ENCODE measurements at regions not wholly inside any gene's neighbourhood (a gene's known extent, or its start where the extent isn't known, plus 50 kb on each side); places are given as distances from the start of the nearest gene placed in this dataset.
A peak's percentile ranks its signal among the peaks of the same experiment; 100 is the strongest.

- Histone ChIP-seq H3K27me3 (ENCODE audit: control insufficient read depth in 1 of 2, insufficient read depth in 2 of 2, low read length in 2 of 2) (no peaks in the 10 kb centered on the region), H3K4me1 (ENCODE audit: insufficient read depth, low read length) (peaks cover 48% of the 10 kb centered on the region), H3K27ac (ENCODE audit: low read depth, low read length) (peak overlapping the region; percentile 53), H3K36me3 (ENCODE audit: insufficient read depth, low read length) (no peaks in the 10 kb centered on the region), H3K4me3 (ENCODE audit: low read depth in 1 of 2, low read length in 2 of 2) (no peak overlapping the region), H3K9ac (ENCODE audit: low read length) (no peak overlapping the region), H3K9me3 (ENCODE audit: low read length) (no peaks in the 10 kb centered on the region)
These were observed 147.9 kb upstream of the THBS1 start for GRCh38 chr15:39432912-39433348.

GRCh38 chr15:39433376-39433775 is 147.5 kb upstream of the THBS1 start:
- H3K4me1 ChIP-seq (ENCODE audit: insufficient read depth, low read length) = peaks cover 45% of the 10 kb centered on the region
- no peak overlapping the region for H3K4me3 ChIP-seq (ENCODE audit: low read depth in 1 of 2, low read length in 2 of 2)
- no peaks in the 10 kb centered on the region for H3K27me3 ChIP-seq (ENCODE audit: control insufficient read depth in 1 of 2, insufficient read depth in 2 of 2, low read length in 2 of 2)
- H3K9ac ChIP-seq (ENCODE audit: low read length) = no peak overlapping the region
- peak overlapping the region; percentile 53 for H3K27ac ChIP-seq (ENCODE audit: low read depth, low read length)
- no peaks in the 10 kb centered on the region for H3K36me3 ChIP-seq (ENCODE audit: insufficient read depth, low read length)
- H3K9me3 ChIP-seq (ENCODE audit: low read length) = no peaks in the 10 kb centered on the region

GRCh38 chr15:39434163-39434562 is 146.7 kb upstream of the THBS1 start:
- Histone ChIP-seq H3K9me3 (ENCODE audit: low read length) (no peaks in the 10 kb centered on the region), H3K27ac (ENCODE audit: low read depth, low read length) (peak overlapping the region; percentile 54), H3K27me3 (ENCODE audit: control insufficient read depth in 1 of 2, insufficient read depth in 2 of 2, low read length in 2 of 2) (no peaks in the 10 kb centered on the region), H3K4me1 (ENCODE audit: insufficient read depth, low read length) (peaks cover 37% of the 10 kb centered on the region), H3K4me3 (ENCODE audit: low read depth in 1 of 2, low read length in 2 of 2) (no peak overlapping the region), H3K36me3 (ENCODE audit: insufficient read depth, low read length) (no peaks in the 10 kb centered on the region), H3K9ac (ENCODE audit: low read length) (no peak overlapping the region)

DNA sequence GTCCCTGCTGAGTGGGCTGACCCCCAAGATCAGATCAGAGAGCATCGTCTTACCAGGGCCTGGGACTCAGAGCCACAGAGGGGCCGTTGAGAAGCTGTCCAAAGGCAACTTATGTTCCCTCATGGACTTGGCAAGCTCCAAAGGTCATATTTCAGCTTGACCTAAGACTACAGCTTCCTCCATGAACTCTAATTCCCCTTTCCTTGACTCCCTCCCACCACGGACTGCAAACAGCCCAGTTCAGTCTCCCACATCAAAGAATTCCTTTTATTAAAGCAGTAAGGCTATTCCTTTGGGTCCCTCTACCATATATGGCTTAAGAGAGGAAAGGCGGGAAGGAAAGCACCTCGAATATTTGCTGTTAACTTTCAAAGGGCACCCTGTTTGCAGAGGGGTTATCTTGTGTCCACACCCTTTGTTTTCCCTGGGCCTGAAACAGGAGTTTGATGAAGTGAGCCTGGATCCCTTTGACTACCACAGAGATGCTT is 146.1 kb upstream of the THBS1 start:
- H3K27ac ChIP-seq (ENCODE audit: low read depth, low read length) = peak overlapping the region; percentile 54
- no peaks in the 10 kb centered on the region for H3K9me3 ChIP-seq (ENCODE audit: low read length)
- H3K4me1 ChIP-seq (ENCODE audit: insufficient read depth, low read length) = peaks cover 35% of the 10 kb centered on the region
- H3K9ac ChIP-seq (ENCODE audit: low read length) = no peak overlapping the region
- H3K27me3 ChIP-seq (ENCODE audit: control insufficient read depth in 1 of 2, insufficient read depth in 2 of 2, low read length in 2 of 2) = no peaks in the 10 kb centered on the region
- H3K36me3 ChIP-seq (ENCODE audit: insufficient read depth, low read length) = no peaks in the 10 kb centered on the region
- H3K4me3 ChIP-seq (ENCODE audit: low read depth in 1 of 2, low read length in 2 of 2) = peak overlapping the region in 1 of 2 donors; percentile 4

- no peaks in the 10 kb centered on the region for H3K27me3 ChIP-seq (ENCODE audit: control insufficient read depth in 1 of 2, insufficient read depth in 2 of 2, low read length in 2 of 2)
- H3K4me1 ChIP-seq (ENCODE audit: insufficient read depth, low read length) = peaks cover 32% of the 10 kb centered on the region
- H3K9me3 ChIP-seq (ENCODE audit: low read length) = no peaks in the 10 kb centered on the region
- no peak overlapping the region for H3K4me3 ChIP-seq (ENCODE audit: low read depth in 1 of 2, low read length in 2 of 2)
- no peak overlapping the region for H3K9ac ChIP-seq (ENCODE audit: low read length)
- H3K27ac ChIP-seq (ENCODE audit: low read depth, low read length) = no peak overlapping the region
- H3K36me3 ChIP-seq (ENCODE audit: insufficient read depth, low read length) = no peaks in the 10 kb centered on the region
These were observed 145.6 kb upstream of the THBS1 start for GRCh38 chr15:39435244-39435643.

GRCh38 chr15:39438260-39438659 is 142.6 kb upstream of the THBS1 start:
- Histone ChIP-seq H3K4me3 (ENCODE audit: low read depth in 1 of 2, low read length in 2 of 2) (no peak overlapping the region), H3K27me3 (ENCODE audit: control insufficient read depth in 1 of 2, insufficient read depth in 2 of 2, low read length in 2 of 2) (no peaks in the 10 kb centered on the region), H3K27ac (ENCODE audit: low read depth, low read length) (no peak overlapping the region), H3K36me3 (ENCODE audit: insufficient read depth, low read length) (no peaks in the 10 kb centered on the region), H3K9ac (ENCODE audit: low read length) (no peak overlapping the region), H3K4me1 (ENCODE audit: insufficient read depth, low read length) (peaks cover 14% of the 10 kb centered on the region), H3K9me3 (ENCODE audit: low read length) (no peaks in the 10 kb centered on the region)

DNA sequence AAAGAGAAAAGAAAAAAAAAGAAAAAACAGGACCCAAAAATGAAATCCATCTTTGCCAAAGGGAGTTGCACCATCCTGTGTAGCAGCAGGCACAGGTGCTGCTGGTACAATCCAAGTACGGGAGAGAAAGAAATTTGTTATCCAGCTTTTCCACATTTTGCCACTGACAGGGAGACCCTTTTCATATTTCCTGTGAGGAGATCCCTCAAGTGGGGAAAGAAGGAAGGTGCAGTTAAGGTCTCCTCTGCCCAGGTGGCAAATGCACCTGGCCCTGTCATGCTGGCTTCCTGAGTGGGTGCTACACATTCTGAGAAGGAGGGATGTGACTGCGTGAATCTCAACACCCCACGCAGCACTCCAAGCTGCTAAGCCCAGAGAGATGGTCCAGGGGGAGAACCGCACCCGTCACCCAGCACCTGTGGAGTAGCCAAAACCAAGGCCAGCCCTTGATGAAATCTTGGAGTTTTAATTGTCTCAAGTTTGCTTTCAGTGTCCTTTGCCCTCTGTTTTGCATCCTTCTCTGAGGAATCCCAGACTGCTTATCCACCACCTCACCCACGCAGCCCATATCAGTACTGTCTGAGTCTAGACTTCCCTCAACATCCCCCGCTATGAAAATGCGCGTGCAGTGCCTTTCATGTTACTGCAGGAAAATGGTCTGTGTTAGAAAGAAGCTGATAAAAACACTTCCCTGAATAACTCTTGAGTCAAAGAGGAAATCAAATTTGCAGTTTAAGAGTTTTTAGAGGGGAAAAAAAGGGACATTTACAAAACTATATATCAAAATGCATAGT is 141.9 kb upstream of the THBS1 start:
- Histone ChIP-seq H3K4me3 (ENCODE audit: low read depth in 1 of 2, low read length in 2 of 2) (no peak overlapping the region), H3K27ac (ENCODE audit: low read depth, low read length) (no peak overlapping the region)

GRCh38 chr15:39442898-39443297 is 138.0 kb upstream of the THBS1 start:
- Histone ChIP-seq H3K4me3 (ENCODE audit: low read depth in 1 of 2, low read length in 2 of 2) (no peak overlapping the region), H3K9me3 (ENCODE audit: low read length) (no peaks in the 10 kb centered on the region), H3K36me3 (ENCODE audit: insufficient read depth, low read length) (no peaks in the 10 kb centered on the region), H3K27me3 (ENCODE audit: control insufficient read depth in 1 of 2, insufficient read depth in 2 of 2, low read length in 2 of 2) (no peaks in the 10 kb centered on the region), H3K27ac (ENCODE audit: low read depth, low read length) (no peak overlapping the region), H3K9ac (ENCODE audit: low read length) (no peak overlapping the region), H3K4me1 (ENCODE audit: insufficient read depth, low read length) (no peaks in the 10 kb centered on the region)

More for the DNA sequence above, 141.9 kb upstream of the THBS1 start:
- Histone ChIP-seq H3K9ac (ENCODE audit: low read length) (no peak overlapping the region), H3K9me3 (ENCODE audit: low read length) (no peaks in the 10 kb centered on the region), H3K27me3 (ENCODE audit: control insufficient read depth in 1 of 2, insufficient read depth in 2 of 2, low read length in 2 of 2) (no peaks in the 10 kb centered on the region), H3K4me1 (ENCODE audit: insufficient read depth, low read length) (peaks cover 7% of the 10 kb centered on the region), H3K36me3 (ENCODE audit: insufficient read depth, low read length) (no peaks in the 10 kb centered on the region)

DNA sequence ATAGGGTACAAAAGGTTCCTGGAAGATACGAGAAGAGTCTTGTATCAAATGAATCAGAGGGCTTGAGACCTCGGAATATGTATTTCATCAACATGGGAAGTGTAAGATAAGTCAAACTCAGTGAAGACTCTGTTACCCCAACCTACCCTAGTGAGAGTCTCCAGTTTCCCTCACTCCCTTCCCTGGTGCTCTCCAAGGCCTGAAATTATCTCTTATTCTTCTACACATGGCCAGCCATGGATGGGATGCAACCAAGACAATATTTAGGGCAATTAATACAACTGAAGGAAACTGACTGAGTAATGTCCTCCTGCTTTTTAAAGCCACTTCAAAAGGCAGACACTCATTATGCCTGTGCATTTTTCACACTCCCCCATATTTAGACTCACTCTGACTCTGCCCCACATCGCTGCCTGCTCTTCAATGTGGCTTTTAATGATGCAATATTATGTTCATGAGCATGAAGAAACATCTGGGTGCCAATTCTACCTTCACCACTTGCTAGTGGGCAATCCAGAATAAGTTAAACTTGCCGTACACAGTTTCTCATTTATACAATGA is 137.1 kb upstream of the THBS1 start:
- no peaks in the 10 kb centered on the region for H3K9me3 ChIP-seq (ENCODE audit: low read length)
- H3K4me1 ChIP-seq (ENCODE audit: insufficient read depth, low read length) = no peaks in the 10 kb centered on the region

DNA sequence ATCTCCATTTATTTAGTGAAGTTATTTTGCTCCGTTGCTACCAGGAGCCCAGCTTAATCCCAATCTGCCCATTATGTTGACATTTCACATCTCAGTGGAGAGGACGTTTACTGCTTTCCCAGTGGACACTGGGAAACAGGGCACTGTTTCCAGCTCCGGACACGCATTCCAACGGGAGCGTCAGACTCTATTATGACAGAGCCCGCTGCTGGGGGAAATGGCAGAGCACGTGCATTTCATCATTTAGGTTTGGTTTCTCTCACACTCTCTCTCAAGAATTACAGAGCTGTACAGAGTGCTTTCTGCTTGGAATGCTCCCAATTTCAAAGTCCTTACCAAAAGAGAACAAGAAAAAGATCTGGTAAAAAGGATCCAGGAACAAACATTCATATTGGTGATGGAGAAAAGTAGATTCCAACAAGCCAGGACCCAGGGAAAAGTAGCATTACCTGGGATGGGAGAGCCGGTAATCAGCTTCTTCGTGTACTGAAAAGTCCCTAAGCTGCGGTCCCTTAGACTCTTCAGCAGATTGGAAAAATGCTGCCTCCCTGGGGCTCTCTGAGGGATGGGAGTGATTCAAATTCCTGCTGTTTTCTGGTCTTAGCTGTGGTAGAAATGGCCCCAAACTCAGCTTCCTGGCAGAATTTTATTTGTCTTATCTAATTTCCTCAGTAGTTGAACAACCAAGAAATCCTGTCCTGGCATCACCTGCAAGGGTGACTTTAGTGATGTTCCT is 136.0 kb upstream of the THBS1 start:
- Histone ChIP-seq H3K4me3 (ENCODE audit: low read depth in 1 of 2, low read length in 2 of 2) (peak overlapping the region in 1 of 2 donors; percentile 26), H3K36me3 (ENCODE audit: insufficient read depth, low read length) (no peaks in the 10 kb centered on the region), H3K27me3 (ENCODE audit: control insufficient read depth in 1 of 2, insufficient read depth in 2 of 2, low read length in 2 of 2) (no peaks in the 10 kb centered on the region), H3K9ac (ENCODE audit: low read length) (no peak overlapping the region), H3K4me1 (ENCODE audit: insufficient read depth, low read length) (no peaks in the 10 kb centered on the region), H3K9me3 (ENCODE audit: low read length) (no peaks in the 10 kb centered on the region), H3K27ac (ENCODE audit: low read depth, low read length) (no peak overlapping the region)

More for the DNA sequence above, 137.1 kb upstream of the THBS1 start:
- Histone ChIP-seq H3K27me3 (ENCODE audit: control insufficient read depth in 1 of 2, insufficient read depth in 2 of 2, low read length in 2 of 2) (no peaks in the 10 kb centered on the region), H3K4me3 (ENCODE audit: low read depth in 1 of 2, low read length in 2 of 2) (no peak overlapping the region), H3K9ac (ENCODE audit: low read length) (no peak overlapping the region), H3K27ac (ENCODE audit: low read depth, low read length) (no peak overlapping the region), H3K36me3 (ENCODE audit: insufficient read depth, low read length) (no peaks in the 10 kb centered on the region)

GRCh38 chr15:39445931-39446330 is 134.9 kb upstream of the THBS1 start:
- Histone ChIP-seq H3K9ac (ENCODE audit: low read length) (no peak overlapping the region), H3K27ac (ENCODE audit: low read depth, low read length) (no peak overlapping the region), H3K9me3 (ENCODE audit: low read length) (no peaks in the 10 kb centered on the region), H3K27me3 (ENCODE audit: control insufficient read depth in 1 of 2, insufficient read depth in 2 of 2, low read length in 2 of 2) (no peaks in the 10 kb centered on the region), H3K4me3 (ENCODE audit: low read depth in 1 of 2, low read length in 2 of 2) (no peak overlapping the region), H3K36me3 (ENCODE audit: insufficient read depth, low read length) (no peaks in the 10 kb centered on the region), H3K4me1 (ENCODE audit: insufficient read depth, low read length) (peaks cover 9% of the 10 kb centered on the region)
